ENCODE measurements at regions not wholly inside any gene's neighbourhood (a gene's known extent, or its start where the extent isn't known, plus 50 kb on each side); places are given as distances from the start of the nearest gene placed in this dataset.

GRCh38 chr17:36793976-36794375 lies 143.3 kb upstream of the LHX1 start:
- TF ChIP-seq CTCF (IDR thresholded peaks at IDR 0.05 in 4 of 5, conservative IDR thresholded peaks at IDR 0.05 in 1 of 5) (no peak), POLR2A (IDR thresholded peaks at IDR 0.05) (no peak)
